Ishikawa (cell line): ENCODE measurements at regions not wholly inside any gene's neighbourhood (a gene's known extent, or its start where the extent isn't known, plus 50 kb on each side); places are given as distances from the start of the nearest gene placed in this dataset.

Source experiments
- CEBPB ChIP-seq: IDR thresholded peaks from 2 replicates; pipeline ENCODE4 v1.6.1; 2012
- CREB1 ChIP-seq: IDR thresholded peaks from 2 replicates; pipeline ENCODE4 v1.6.1; 2012; ENCODE audit warnings: low read depth
- EGR1 ChIP-seq: IDR thresholded peaks from 2 replicates; pipeline ENCODE4 v1.6.1; 2012
- EP300 ChIP-seq: IDR thresholded peaks from 2 replicates; pipeline ENCODE4 v1.6.1; 2012; ENCODE audit warnings: borderline replicate concordance
- FOXM1 ChIP-seq: IDR thresholded peaks from 2 replicates; pipeline ENCODE4 v1.6.1; 2012; ENCODE audit warnings: low read depth, borderline replicate concordance
- MAX ChIP-seq: IDR thresholded peaks from 2 replicates; pipeline ENCODE4 v1.6.1; 2012
- NFIC ChIP-seq: IDR thresholded peaks from 2 replicates; pipeline ENCODE4 v1.6.1; 2012
- RAD21 ChIP-seq: IDR thresholded peaks from 2 replicates; pipeline ENCODE4 v1.6.1; 2012; ENCODE audit warnings: low read depth
- REST ChIP-seq: IDR thresholded peaks from 2 replicates; pipeline ENCODE4 v1.6.1; 2012; ENCODE audit warnings: low read depth, mild to moderate bottlenecking
- TAF1 ChIP-seq: IDR thresholded peaks from 2 replicates; pipeline ENCODE4 v1.6.1; 2012; ENCODE audit warnings: low read depth, mild to moderate bottlenecking
- TCF12 ChIP-seq: IDR thresholded peaks from 2 replicates; pipeline ENCODE4 v1.6.1; 2012; ENCODE audit warnings: low read depth
- TEAD4 ChIP-seq: IDR thresholded peaks from 2 replicates; pipeline ENCODE4 v1.6.1; 2012
- USF1 ChIP-seq: IDR thresholded peaks from 2 replicates; pipeline ENCODE4 v1.6.1; 2012
- YY1 ChIP-seq: IDR thresholded peaks from 2 replicates; pipeline ENCODE4 v1.6.1; 2012; ENCODE audit warnings: low read depth
- ZBTB7A ChIP-seq: IDR thresholded peaks from 2 replicates; pipeline ENCODE4 v1.6.1; 2012; ENCODE audit warnings: low read depth

- no peak for TF ChIP-seq NFIC
- no peak for TF ChIP-seq EP300
- TF ChIP-seq RAD21: no peak
- TF ChIP-seq REST: no peak
- TF ChIP-seq TAF1: no peak
- no peak for TF ChIP-seq CEBPB
- TF ChIP-seq TEAD4: no peak
- TF ChIP-seq USF1: no peak
- no peak for TF ChIP-seq MAX
- no peak for TF ChIP-seq ZBTB7A
- TF ChIP-seq TCF12: no peak
- TF ChIP-seq FOXM1: no peak
- no peak for TF ChIP-seq YY1
- no peak for TF ChIP-seq CREB1
- TF ChIP-seq EGR1: no peak
Measured at GRCh38 chr3:176296066-176296597, 901.1 kb downstream of the TBL1XR1 start.

- TF ChIP-seq TAF1 (no peak), REST (no peak), TEAD4 (no peak), USF1 (no peak), EP300 (no peak), ZBTB7A (no peak), YY1 (no peak), RAD21 (no peak), CEBPB (no peak), NFIC (no peak), TCF12 (no peak), EGR1 (no peak), MAX (no peak), FOXM1 (no peak)
Measured at GRCh38 chr3:176293276-176293675, 904.0 kb downstream of the TBL1XR1 start.

- TF ChIP-seq TEAD4 (no peak), REST (no peak), RAD21 (no peak), FOXM1 (no peak)
Measured at GRCh38 chr3:176286476-176287085, 910.7 kb downstream of the TBL1XR1 start.

GRCh38 chr3:176275538-176275937, 921.7 kb downstream of the TBL1XR1 start:
- TF ChIP-seq REST: no peak
- no peak for TF ChIP-seq RAD21
- TF ChIP-seq TAF1: no peak
- no peak for TF ChIP-seq CREB1
- TF ChIP-seq NFIC: no peak
- no peak for TF ChIP-seq MAX
- no peak for TF ChIP-seq EGR1
- TF ChIP-seq FOXM1: no peak
- no peak for TF ChIP-seq TEAD4
